GM12878 (cell line): ENCODE measurements at regions not wholly inside any gene's neighbourhood (a gene's known extent, or its start where the extent isn't known, plus 50 kb on each side); places are given as distances from the start of the nearest gene placed in this dataset.

Experiments used
- ATAC-seq: fragments of 200-7000 bp; cut with Tn5 transposase; 3 replicates; pipeline ENCODE4 v1.9.1; 2020; ENCODE audit warnings: mild to moderate bottlenecking, moderate library complexity
- BruUV-seq: library from RNA; stranded (reverse); fragments of 400-500 nt; replicated peaks from 2 replicates; lab custom pipeline; 2021; lab: Mats Ljungman, UMichigan
- CTCF ChIA-PET: fragments of 300-600 bp; sonication (Branson Sonifier 250); formaldehyde crosslinking; extraction: SDS; loops from one replicate; lab custom pipeline; 2021; ENCODE audit warnings: inconsistent platforms; lab: Yijun Ruan, JAX
- POLR2A ChIA-PET: fragments of 350-600 bp; formaldehyde crosslinking; extraction: SDS; loops from one replicate; lab custom pipeline; 2021; ENCODE audit warnings: inconsistent platforms; lab: Charles Lee
- RAD21 ChIA-PET: fragments of 300-600 bp; sonication (Branson Sonifier 250); formaldehyde crosslinking; loops from one replicate; lab custom pipeline; 2023; ENCODE audit warnings: antibody characterized with exemption; ENCODE audit not compliant: unreplicated experiment; lab: Charles Lee
- SMC1A ChIA-PET: fragments of 300-600 bp; sonication (Branson Sonifier 250); formaldehyde crosslinking; loops from one replicate; lab custom pipeline; 2023; ENCODE audit not compliant: unreplicated experiment, uncharacterized antibody; lab: Charles Lee
- DNase-seq: peaks from one replicate; pipeline ENCODE4 v3.0.0-alpha.2; 2011; ENCODE audit warnings: low read depth, low spot score
- FAIRE-seq: peaks from 3 replicates; lab custom pipeline; 2011; peaks lifted over from hg19 to GRCh38; lab: Jason Lieb, UNC
- H2AFZ ChIP-seq: 2 replicates; pipeline ENCODE4 v1.6.0; 2011; ENCODE audit warnings: low read depth, low read length, control low read depth; ENCODE audit not compliant: control insufficient read depth
- H3K27ac ChIP-seq: 2 replicates; pipeline ENCODE4 v1.5.1; 2011; ENCODE audit warnings: control low read depth; ENCODE audit not compliant: control insufficient read depth, insufficient read depth
- H3K27me3 ChIP-seq, 2 experiments: replicated peaks in 1 of 2; 2 replicates each; pipeline versions ENCODE4 v1.6.0 to v1.6.1; 2011; ENCODE audit warnings: low read length in 1 of 2; ENCODE audit not compliant: control insufficient read depth in 2 of 2, insufficient read depth in 2 of 2
- H3K36me3 ChIP-seq, 2 experiments: 2 replicates each; pipeline ENCODE4 v1.5.1; 2011; ENCODE audit warnings: low read length in 1 of 2; ENCODE audit not compliant: control insufficient read depth in 2 of 2, insufficient read depth in 2 of 2
- H3K4me1 ChIP-seq: 2 replicates; pipeline ENCODE4 v1.6.1; 2011; ENCODE audit warnings: mild to moderate bottlenecking, low read length, moderate library complexity, mixed read lengths; ENCODE audit not compliant: control insufficient read depth, insufficient read depth
- H3K4me2 ChIP-seq: 2 replicates; pipeline ENCODE4 v1.6.0; 2011; ENCODE audit warnings: control low read depth; ENCODE audit not compliant: control insufficient read depth, insufficient read depth
- H3K4me3 ChIP-seq: fragments of 200-600 bp; sonication (generic); 2 replicates; pipeline ENCODE4 v1.5.1; 2016
- H3K79me2 ChIP-seq: 2 replicates; pipeline ENCODE4 v1.6.0; 2011; ENCODE audit warnings: low read length; ENCODE audit not compliant: control insufficient read depth, insufficient read depth
- H3K9ac ChIP-seq: 2 replicates; pipeline ENCODE4 v1.8.0; 2011; ENCODE audit warnings: low read length, control low read depth, mixed read lengths; ENCODE audit not compliant: control insufficient read depth, insufficient read depth
- H3K9me3 ChIP-seq: replicated peaks from 3 replicates; pipeline ENCODE4 v1.5.1; 2011; ENCODE audit warnings: mild to moderate bottlenecking, low read length; ENCODE audit not compliant: control insufficient read depth, insufficient read depth
- H4K20me1 ChIP-seq: 2 replicates; pipeline ENCODE4 v1.6.0; 2011; ENCODE audit not compliant: control insufficient read depth, insufficient read depth
- CBX3 ChIP-seq: fragments of 200-600 bp; sonication (generic); IDR thresholded peaks from 2 replicates; pipeline ENCODE4 v1.6.1; 2016; ENCODE audit warnings: low read depth, borderline replicate concordance
- CBX5 ChIP-seq: sonication (generic); IDR thresholded peaks from 2 replicates; pipeline ENCODE4 v1.6.1; 2016; ENCODE audit warnings: low read depth, moderate library complexity, mild to moderate bottlenecking, inconsistent platforms
- IKZF1 ChIP-seq: fragments of 450-650 bp; conservative IDR thresholded peaks from 2 replicates; pipeline ENCODE4 v1.6.1; 2017; ENCODE audit warnings: antibody characterized with exemption, mild to moderate bottlenecking
- JUND ChIP-seq: IDR thresholded peaks from 2 replicates; pipeline ENCODE4 v1.6.1; 2012; ENCODE audit warnings: low read depth, mild to moderate bottlenecking, low read length, improper control_type of control experiment, moderate library complexity
- NFXL1 ChIP-seq: fragments of 450-650 bp; IDR thresholded peaks from 2 replicates; pipeline ENCODE4 v1.6.1; 2017; ENCODE audit warnings: antibody characterized with exemption, mild to moderate bottlenecking, borderline replicate concordance
- POU2F2 ChIP-seq: IDR thresholded peaks from 3 replicates; pipeline ENCODE4 v1.6.1; 2011; ENCODE audit warnings: low read depth, mild to moderate bottlenecking, low read length, borderline replicate concordance
- RBBP5 ChIP-seq: fragments of 200-600 bp; sonication (generic); conservative IDR thresholded peaks from 2 replicates; pipeline ENCODE4 v1.6.1; 2016
- SPI1 ChIP-seq: IDR thresholded peaks from 2 replicates; pipeline ENCODE4 v1.6.1; 2011; ENCODE audit warnings: low read depth, mild to moderate bottlenecking, low read length, moderate library complexity, borderline replicate concordance; ENCODE audit not compliant: insufficient read depth
- ZBTB40 ChIP-seq: fragments of 450-650 bp; IDR thresholded peaks from 2 replicates; pipeline ENCODE4 v1.6.1; 2016; ENCODE audit warnings: mild to moderate bottlenecking, moderate library complexity, borderline replicate concordance
- WGBS: methylation state at CpG from one replicate; pipeline ENCODE4 v1.1.6; 2016; ENCODE audit warnings: low lambda C conversion rate; ENCODE audit not compliant: insufficient replicate concordance, insufficient coverage; ENCODE audit errors: missing lambda C conversion rate; 5-methylcytosine and 5-hydroxymethylcytosine counted together
- in situ Hi-C: fragments of 300-500 bp; cut with MboI; formaldehyde crosslinking; loops from 9 replicates; pipeline ENCODE4 v1.14.3; 2018; ENCODE audit warnings: mixed read lengths
- intact Hi-C: fragments of 100-400 bp; cut with micrococcal nuclease; formaldehyde crosslinking; loops from one replicate; pipeline ENCODE4 v1.14.2; 2022; ENCODE audit not compliant: unreplicated experiment

GRCh38 chr6:108735310-108736001 lies 112.8 kb upstream of the ARMC2 start (continued):
- TF ChIP-seq IKZF1 (no peak), ZBTB40 (no peak), CBX3 (no peak), JUND (no peak), POU2F2 (no peak), RBBP5 (no peak), NFXL1 (no peak)
- TF ChIP-seq, all 136 proteins: peak for 0

- no peak for ATAC-seq
- no peak overlapping the region for H3K27ac ChIP-seq
- in situ Hi-C loops (no loop called here), intact Hi-C loops (no loop called here)
- DNase-seq: no peak
- H3K9ac ChIP-seq: no peak overlapping the region
- WGBS: 54% methylated on average over 7 of the region's 7 CpGs
- ChIA-PET RAD21 (no interaction called here), SMC1A (no interaction called here), POLR2A (no interaction called here), CTCF (no interaction called here)
- no peaks in the 10 kb centered on the region for H3K9me3 ChIP-seq
- H3K36me3 ChIP-seq: no peaks in the 10 kb centered on the region
- H3K4me1 ChIP-seq: no peaks in the 10 kb centered on the region
- TF ChIP-seq SPI1 (peak; percentile 75), CBX5 (no peak)
- peaks cover 0 to 1% of the 10 kb centered on the region in 2 experiments; a peak in 3 of 4 replicates for H3K27me3 ChIP-seq
- FAIRE-seq: no peak
- BruUV-seq: no TSS peak
- no peak overlapping the region for H3K4me2 ChIP-seq
- no peaks in the 10 kb centered on the region for H4K20me1 ChIP-seq
- no peak overlapping the region for H2AFZ ChIP-seq
- no peaks in the 10 kb centered on the region for H3K79me2 ChIP-seq
- no peak overlapping the region for H3K4me3 ChIP-seq
These were observed 112.2 kb upstream of the ARMC2 start for GRCh38 chr6:108736002-108736361.
